ENCODE measurements at regions not wholly inside any gene's neighbourhood (a gene's known extent, or its start where the extent isn't known, plus 50 kb on each side); places are given as distances from the start of the nearest gene placed in this dataset.
A peak's percentile ranks its signal among the peaks of the same experiment; 100 is the strongest.

GRCh38 chr3:126267169-126267975 lies 87.0 kb upstream of the ALDH1L1 start (continued):
- TF ChIP-seq CDX4 (CRISPR knock-in tag; IDR thresholded peaks at IDR 0.05; ENCODE audit: borderline replicate concordance): no peak
- no peak for TF ChIP-seq IRF2 (CRISPR knock-in tag; IDR thresholded peaks at IDR 0.05; ENCODE audit: borderline replicate concordance, low read depth)
- TF ChIP-seq NFE2L1 (CRISPR knock-in tag; IDR thresholded peaks at IDR 0.05): no peak
- TF ChIP-seq ATF1 (CRISPR knock-in tag; IDR thresholded peaks at IDR 0.05): no peak; the same call in 1 of the 2 replicates
- TF ChIP-seq, protein P1, sequence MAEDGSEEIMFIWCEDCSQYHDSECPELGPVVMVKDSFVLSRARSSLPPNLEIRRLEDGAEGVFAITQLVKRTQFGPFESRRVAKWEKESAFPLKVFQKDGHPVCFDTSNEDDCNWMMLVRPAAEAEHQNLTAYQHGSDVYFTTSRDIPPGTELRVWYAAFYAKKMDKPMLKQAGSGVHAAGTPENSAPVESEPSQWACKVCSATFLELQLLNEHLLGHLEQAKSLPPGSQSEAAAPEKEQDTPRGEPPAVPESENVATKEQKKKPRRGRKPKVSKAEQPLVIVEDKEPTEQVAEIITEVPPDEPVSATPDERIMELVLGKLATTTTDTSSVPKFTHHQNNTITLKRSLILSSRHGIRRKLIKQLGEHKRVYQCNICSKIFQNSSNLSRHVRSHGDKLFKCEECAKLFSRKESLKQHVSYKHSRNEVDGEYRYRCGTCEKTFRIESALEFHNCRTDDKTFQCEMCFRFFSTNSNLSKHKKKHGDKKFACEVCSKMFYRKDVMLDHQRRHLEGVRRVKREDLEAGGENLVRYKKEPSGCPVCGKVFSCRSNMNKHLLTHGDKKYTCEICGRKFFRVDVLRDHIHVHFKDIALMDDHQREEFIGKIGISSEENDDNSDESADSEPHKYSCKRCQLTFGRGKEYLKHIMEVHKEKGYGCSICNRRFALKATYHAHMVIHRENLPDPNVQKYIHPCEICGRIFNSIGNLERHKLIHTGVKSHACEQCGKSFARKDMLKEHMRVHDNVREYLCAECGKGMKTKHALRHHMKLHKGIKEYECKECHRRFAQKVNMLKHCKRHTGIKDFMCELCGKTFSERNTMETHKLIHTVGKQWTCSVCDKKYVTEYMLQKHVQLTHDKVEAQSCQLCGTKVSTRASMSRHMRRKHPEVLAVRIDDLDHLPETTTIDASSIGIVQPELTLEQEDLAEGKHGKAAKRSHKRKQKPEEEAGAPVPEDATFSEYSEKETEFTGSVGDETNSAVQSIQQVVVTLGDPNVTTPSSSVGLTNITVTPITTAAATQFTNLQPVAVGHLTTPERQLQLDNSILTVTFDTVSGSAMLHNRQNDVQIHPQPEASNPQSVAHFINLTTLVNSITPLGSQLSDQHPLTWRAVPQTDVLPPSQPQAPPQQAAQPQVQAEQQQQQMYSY (CRISPR knock-in tag; IDR thresholded peaks at IDR 0.05): no peak
- no peak for TF ChIP-seq ZSCAN18 (CRISPR knock-in tag; IDR thresholded peaks at IDR 0.05)
- TF ChIP-seq, protein P2, sequence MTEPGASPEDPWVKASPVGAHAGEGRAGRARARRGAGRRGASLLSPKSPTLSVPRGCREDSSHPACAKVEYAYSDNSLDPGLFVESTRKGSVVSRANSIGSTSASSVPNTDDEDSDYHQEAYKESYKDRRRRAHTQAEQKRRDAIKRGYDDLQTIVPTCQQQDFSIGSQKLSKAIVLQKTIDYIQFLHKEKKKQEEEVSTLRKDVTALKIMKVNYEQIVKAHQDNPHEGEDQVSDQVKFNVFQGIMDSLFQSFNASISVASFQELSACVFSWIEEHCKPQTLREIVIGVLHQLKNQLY (CRISPR knock-in tag; IDR thresholded peaks at IDR 0.05): no peak
- no peak for TF ChIP-seq PRRX2 (CRISPR knock-in tag; IDR thresholded peaks at IDR 0.05)
- no peak for TF ChIP-seq NR1H2 (CRISPR knock-in tag; IDR thresholded peaks at IDR 0.05)
- no peak for TF ChIP-seq ATF2 (CRISPR knock-in tag; IDR thresholded peaks at IDR 0.05; ENCODE audit: borderline replicate concordance, low read depth)
- no peak for TF ChIP-seq SOX15 (CRISPR knock-in tag; IDR thresholded peaks at IDR 0.05)
- no peak for TF ChIP-seq TP53 (CRISPR knock-in tag; IDR thresholded peaks at IDR 0.05)
- no peak for TF ChIP-seq HMGA2 (CRISPR knock-in tag; IDR thresholded peaks at IDR 0.05)
- peak; percentile 71; the same call in 1 of the 2 replicates for TF ChIP-seq MAX (CRISPR knock-in tag; IDR thresholded peaks at IDR 0.05)
- TF ChIP-seq E2F1 (CRISPR knock-in tag; IDR thresholded peaks at IDR 0.05): no peak
- TF ChIP-seq NFYB (CRISPR knock-in tag; conservative IDR thresholded peaks at IDR 0.05; ENCODE audit: low read depth): no peak
- no peak for TF ChIP-seq ZNF138 (CRISPR knock-in tag; conservative IDR thresholded peaks at IDR 0.05)
- no peak for TF ChIP-seq RELA (CRISPR knock-in tag; IDR thresholded peaks at IDR 0.05; ENCODE audit: borderline replicate concordance)
- no peak for TF ChIP-seq FOXP1 (CRISPR knock-in tag; IDR thresholded peaks at IDR 0.05; ENCODE audit: borderline replicate concordance)
- TF ChIP-seq, protein P3, sequence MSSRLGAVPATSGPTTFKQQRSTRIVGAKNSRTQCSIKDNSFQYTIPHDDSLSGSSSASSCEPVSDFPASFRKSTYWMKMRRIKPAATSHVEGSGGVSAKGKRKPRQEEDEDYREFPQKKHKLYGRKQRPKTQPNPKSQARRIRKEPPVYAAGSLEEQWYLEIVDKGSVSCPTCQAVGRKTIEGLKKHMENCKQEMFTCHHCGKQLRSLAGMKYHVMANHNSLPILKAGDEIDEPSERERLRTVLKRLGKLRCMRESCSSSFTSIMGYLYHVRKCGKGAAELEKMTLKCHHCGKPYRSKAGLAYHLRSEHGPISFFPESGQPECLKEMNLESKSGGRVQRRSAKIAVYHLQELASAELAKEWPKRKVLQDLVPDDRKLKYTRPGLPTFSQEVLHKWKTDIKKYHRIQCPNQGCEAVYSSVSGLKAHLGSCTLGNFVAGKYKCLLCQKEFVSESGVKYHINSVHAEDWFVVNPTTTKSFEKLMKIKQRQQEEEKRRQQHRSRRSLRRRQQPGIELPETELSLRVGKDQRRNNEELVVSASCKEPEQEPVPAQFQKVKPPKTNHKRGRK (CRISPR knock-in tag; IDR thresholded peaks at IDR 0.05; ENCODE audit: borderline replicate concordance): no peak
- no peak for TF ChIP-seq JUN (CRISPR knock-in tag; IDR thresholded peaks at IDR 0.05)
- no peak for TF ChIP-seq MYBL2 (CRISPR knock-in tag; IDR thresholded peaks at IDR 0.05)
- TF ChIP-seq, protein P4, sequence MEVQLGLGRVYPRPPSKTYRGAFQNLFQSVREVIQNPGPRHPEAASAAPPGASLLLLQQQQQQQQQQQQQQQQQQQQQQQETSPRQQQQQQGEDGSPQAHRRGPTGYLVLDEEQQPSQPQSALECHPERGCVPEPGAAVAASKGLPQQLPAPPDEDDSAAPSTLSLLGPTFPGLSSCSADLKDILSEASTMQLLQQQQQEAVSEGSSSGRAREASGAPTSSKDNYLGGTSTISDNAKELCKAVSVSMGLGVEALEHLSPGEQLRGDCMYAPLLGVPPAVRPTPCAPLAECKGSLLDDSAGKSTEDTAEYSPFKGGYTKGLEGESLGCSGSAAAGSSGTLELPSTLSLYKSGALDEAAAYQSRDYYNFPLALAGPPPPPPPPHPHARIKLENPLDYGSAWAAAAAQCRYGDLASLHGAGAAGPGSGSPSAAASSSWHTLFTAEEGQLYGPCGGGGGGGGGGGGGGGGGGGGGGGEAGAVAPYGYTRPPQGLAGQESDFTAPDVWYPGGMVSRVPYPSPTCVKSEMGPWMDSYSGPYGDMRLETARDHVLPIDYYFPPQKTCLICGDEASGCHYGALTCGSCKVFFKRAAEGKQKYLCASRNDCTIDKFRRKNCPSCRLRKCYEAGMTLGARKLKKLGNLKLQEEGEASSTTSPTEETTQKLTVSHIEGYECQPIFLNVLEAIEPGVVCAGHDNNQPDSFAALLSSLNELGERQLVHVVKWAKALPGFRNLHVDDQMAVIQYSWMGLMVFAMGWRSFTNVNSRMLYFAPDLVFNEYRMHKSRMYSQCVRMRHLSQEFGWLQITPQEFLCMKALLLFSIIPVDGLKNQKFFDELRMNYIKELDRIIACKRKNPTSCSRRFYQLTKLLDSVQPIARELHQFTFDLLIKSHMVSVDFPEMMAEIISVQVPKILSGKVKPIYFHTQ (CRISPR knock-in tag; IDR thresholded peaks at IDR 0.05): no peak
- TF ChIP-seq NR2C2 (CRISPR knock-in tag; IDR thresholded peaks at IDR 0.05): no peak
